Psoas muscle (tissue), 7 donors: ENCODE measurements at regions not wholly inside any gene's neighbourhood (a gene's known extent, or its start where the extent isn't known, plus 50 kb on each side); places are given as distances from the start of the nearest gene placed in this dataset.

Experiments used
- ATAC-seq, 4 donors: fragments of 200-7000 bp; cut with Tn5 transposase; one replicate each; pipeline ENCODE4 v1.9.1; 2020; ENCODE audit warnings: moderate library complexity in 3 of 4, mild to moderate bottlenecking in 2 of 4
- DNase-seq, 2 donors: peaks; one replicate each; pipeline ENCODE4 v3.0.0-alpha.2; 2020
- H3K27ac ChIP-seq: fragments of 200-600 bp; one replicate; pipeline ENCODE4 v1.8.0; 2022
- H3K27me3 ChIP-seq, 3 donors: fragments of 200-600 bp in 1 of 3; one replicate each; pipeline versions ENCODE4 v1.6.1 to v1.8.0; 2013 to 2022; ENCODE audit warnings: low read length in 2 of 3, mild to moderate bottlenecking in 2 of 3, moderate library complexity in 1 of 3; ENCODE audit not compliant: insufficient read depth in 3 of 3
- H3K36me3 ChIP-seq, 2 donors: fragments of 200-600 bp in 1 of 2; one replicate each; pipeline versions ENCODE4 v1.6.1 to v1.8.0; 2013 to 2022; ENCODE audit warnings: low read depth in 1 of 2, mild to moderate bottlenecking in 1 of 2, moderate library complexity in 1 of 2; ENCODE audit not compliant: insufficient read depth in 1 of 2
- H3K4me1 ChIP-seq: fragments of 200-600 bp; one replicate; pipeline ENCODE4 v1.8.0; 2022
- H3K4me3 ChIP-seq: fragments of 200-600 bp; one replicate; pipeline ENCODE4 v1.8.0; 2022; ENCODE audit warnings: mild to moderate bottlenecking
- H3K9me3 ChIP-seq: fragments of 200-600 bp; one replicate; pipeline ENCODE4 v1.8.0; 2022
- WGBS, 3 donors: extraction: QIAGEN DNeasy Blood & Tissue Kit; methylation state at CpG; one replicate each; pipeline versions ENCODE4 v1.1.6 to v1.1.7; 2013; 5-methylcytosine and 5-hydroxymethylcytosine counted together
- intact Hi-C, 2 donors: fragments of 100-400 bp; cut with DNase I; formaldehyde crosslinking; loops; one replicate each; pipeline versions ENCODE4 v1.11.0 to v1.14.2; 2022
- TF ChIP-seq, protein P1 (sequence below): fragments of 200-600 bp; IDR thresholded peaks from one replicate; pipeline ENCODE4 v1.8.0; 2022; ENCODE audit warnings: antibody characterized with exemption
- donor health status: healthy with polysubstance abuse.
- donor health status: DM: no; HTN: no; CAD: no; lungs with moderate emphysema.
- donor health status: Bipolar disorder and iron deficiency.
- donor health status: healthy.
- donor health status: DM: yes; HTN: yes; CAD: no.
- donor health status: DM: no; HTN: no; CAD: no.
- donor health status: DM: yes; HTN: yes; CAD: no.

- Histone ChIP-seq H3K9me3 (no peaks in the 10 kb centered on the region), H3K27ac (no peak overlapping the region), H3K4me3 (no peak overlapping the region), H3K36me3 (no peaks in the 10 kb centered on the region), H3K4me1 (no peaks in the 10 kb centered on the region), H3K27me3 (no peaks in the 10 kb centered on the region)
- DNase-seq: no peak
- intact Hi-C loops: no loop called here
- ATAC-seq: no peak
- TF ChIP-seq, protein P1, sequence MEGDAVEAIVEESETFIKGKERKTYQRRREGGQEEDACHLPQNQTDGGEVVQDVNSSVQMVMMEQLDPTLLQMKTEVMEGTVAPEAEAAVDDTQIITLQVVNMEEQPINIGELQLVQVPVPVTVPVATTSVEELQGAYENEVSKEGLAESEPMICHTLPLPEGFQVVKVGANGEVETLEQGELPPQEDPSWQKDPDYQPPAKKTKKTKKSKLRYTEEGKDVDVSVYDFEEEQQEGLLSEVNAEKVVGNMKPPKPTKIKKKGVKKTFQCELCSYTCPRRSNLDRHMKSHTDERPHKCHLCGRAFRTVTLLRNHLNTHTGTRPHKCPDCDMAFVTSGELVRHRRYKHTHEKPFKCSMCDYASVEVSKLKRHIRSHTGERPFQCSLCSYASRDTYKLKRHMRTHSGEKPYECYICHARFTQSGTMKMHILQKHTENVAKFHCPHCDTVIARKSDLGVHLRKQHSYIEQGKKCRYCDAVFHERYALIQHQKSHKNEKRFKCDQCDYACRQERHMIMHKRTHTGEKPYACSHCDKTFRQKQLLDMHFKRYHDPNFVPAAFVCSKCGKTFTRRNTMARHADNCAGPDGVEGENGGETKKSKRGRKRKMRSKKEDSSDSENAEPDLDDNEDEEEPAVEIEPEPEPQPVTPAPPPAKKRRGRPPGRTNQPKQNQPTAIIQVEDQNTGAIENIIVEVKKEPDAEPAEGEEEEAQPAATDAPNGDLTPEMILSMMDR: no peak
- 68 to 71% (median 69%) methylated on average over 22 of the region's 22 CpGs for WGBS, 3 donors
Observed at GRCh38 chr2:239750929-239751678, 274.0 kb downstream of the NDUFA10 start.

GRCh38 chr2:239750045-239750835, 274.9 kb downstream of the NDUFA10 start:
- DNase-seq (no peak), ATAC-seq (no peak)
- Histone ChIP-seq H3K27me3 (no peaks in the 10 kb centered on the region), H3K9me3 (no peaks in the 10 kb centered on the region), H3K36me3 (no peaks in the 10 kb centered on the region), H3K27ac (no peak overlapping the region), H3K4me1 (no peaks in the 10 kb centered on the region), H3K4me3 (no peak overlapping the region)
- intact Hi-C loops: no loop called here
- TF ChIP-seq, protein P1: no peak
- 91 to 94% (median 93%) methylated on average over 27 to 29 of the region's 29 CpGs for WGBS, 3 donors

GRCh38 chr2:239749272-239749873, 275.8 kb downstream of the NDUFA10 start:
- H3K27me3 ChIP-seq: no peaks in the 10 kb centered on the region
- no peaks in the 10 kb centered on the region for H3K4me1 ChIP-seq
- intact Hi-C loops: no loop called here
- ATAC-seq: no peak
- WGBS, 3 donors: 90 to 92% (median 92%) methylated on average over 12 of the region's 12 CpGs
- no peak for DNase-seq
- H3K9me3 ChIP-seq: no peaks in the 10 kb centered on the region
- TF ChIP-seq, protein P1: no peak
- H3K36me3 ChIP-seq: no peaks in the 10 kb centered on the region
- H3K27ac ChIP-seq: no peak overlapping the region
- H3K4me3 ChIP-seq: no peak overlapping the region

- DNase-seq: no peak
- WGBS, 3 donors: 86 to 90% (median 89%) methylated on average over 9 of the region's 9 CpGs
- Histone ChIP-seq H3K9me3 (no peaks in the 10 kb centered on the region), H3K27ac (no peak overlapping the region), H3K4me3 (no peak overlapping the region), H3K4me1 (no peaks in the 10 kb centered on the region), H3K36me3 (no peaks in the 10 kb centered on the region), H3K27me3 (no peaks in the 10 kb centered on the region)
- TF ChIP-seq, protein P1: no peak
- no peak for ATAC-seq
- intact Hi-C loops: no loop called here
Observed at GRCh38 chr2:239748811-239749210, 276.3 kb downstream of the NDUFA10 start.
